Jurkat, Clone E6-1 (cell line): ENCODE measurements at regions not wholly inside any gene's neighbourhood (a gene's known extent, or its start where the extent isn't known, plus 50 kb on each side); places are given as distances from the start of the nearest gene placed in this dataset.
"Not testable (repeated sequence)": the region's sequence is repeated elsewhere in the genome, so short reads cannot be mapped to it uniquely, and the experiment has no call there.

Source experiments
- DNase-seq: peaks from one replicate; pipeline ENCODE4 v3.0.0-alpha.2; 2011; ENCODE audit warnings: low read depth, low spot score
- H3K4me3 ChIP-seq: 2 replicates; pipeline ENCODE4 v1.5.1; 2011; ENCODE audit warnings: mild to moderate bottlenecking, low read length, control low read depth, moderate library complexity

- no peak for DNase-seq
- no peak overlapping the region for H3K4me3 ChIP-seq
Measured at GRCh38 chr15:87648278-87648677, 608.3 kb downstream of the NTRK3 start.

GRCh38 chr15:87645723-87646122, 610.8 kb downstream of the NTRK3 start:
- no peak overlapping the region for H3K4me3 ChIP-seq
- DNase-seq = no peak

GRCh38 chr15:87642997-87643396, 613.5 kb downstream of the NTRK3 start:
- not testable (repeated sequence) for H3K4me3 ChIP-seq, DNase-seq

GRCh38 chr15:87639305-87640011, 617.1 kb downstream of the NTRK3 start:
- no peak for DNase-seq
- no peak overlapping the region for H3K4me3 ChIP-seq

GRCh38 chr15:87638554-87639083, 617.9 kb downstream of the NTRK3 start:
- no peak for DNase-seq
- H3K4me3 ChIP-seq = no peak overlapping the region

- H3K4me3 ChIP-seq = no peak overlapping the region
- no peak for DNase-seq
Measured at GRCh38 chr15:87634361-87634760, 622.2 kb downstream of the NTRK3 start.

- no peak for DNase-seq
- H3K4me3 ChIP-seq = no peak overlapping the region
Measured at GRCh38 chr15:87633525-87633924, 623.0 kb downstream of the NTRK3 start.

- DNase-seq = no peak
- no peak overlapping the region for H3K4me3 ChIP-seq
Measured at GRCh38 chr15:87632364-87632763, 624.2 kb downstream of the NTRK3 start.

- DNase-seq = no peak
- H3K4me3 ChIP-seq = no peak overlapping the region
Measured at GRCh38 chr15:87631775-87632174, 624.8 kb downstream of the NTRK3 start.

GRCh38 chr15:87631093-87631492, 625.4 kb downstream of the NTRK3 start:
- DNase-seq = no peak

GRCh38 chr15:87628311-87628710, 628.2 kb downstream of the NTRK3 start:
- DNase-seq = no peak

More at GRCh38 chr15:87631093-87631492, 625.4 kb downstream of the NTRK3 start:
- H3K4me3 ChIP-seq = no peak overlapping the region

GRCh38 chr15:87626860-87627259, 629.7 kb downstream of the NTRK3 start:
- DNase-seq = no peak

More at GRCh38 chr15:87628311-87628710, 628.2 kb downstream of the NTRK3 start:
- no peak overlapping the region for H3K4me3 ChIP-seq

GRCh38 chr15:87623832-87624231, 632.7 kb downstream of the NTRK3 start:
- H3K4me3 ChIP-seq = no peak overlapping the region
- DNase-seq = peak; percentile 53

More at GRCh38 chr15:87626860-87627259, 629.7 kb downstream of the NTRK3 start:
- H3K4me3 ChIP-seq = no peak overlapping the region

- no peak for DNase-seq
Measured at GRCh38 chr15:87620393-87620792, 636.1 kb downstream of the NTRK3 start.

GRCh38 chr15:87619161-87619960, 637.2 kb downstream of the NTRK3 start:
- no peak for DNase-seq
- no peak overlapping the region for H3K4me3 ChIP-seq

More at GRCh38 chr15:87620393-87620792, 636.1 kb downstream of the NTRK3 start:
- H3K4me3 ChIP-seq = no peak overlapping the region

GRCh38 chr15:87618203-87618725, 638.3 kb downstream of the NTRK3 start:
- no peak overlapping the region for H3K4me3 ChIP-seq
- no peak for DNase-seq

GRCh38 chr15:87614704-87615103, 641.8 kb downstream of the NTRK3 start:
- no peak overlapping the region for H3K4me3 ChIP-seq
- no peak for DNase-seq

GRCh38 chr15:87610366-87610765, 646.2 kb downstream of the NTRK3 start:
- H3K4me3 ChIP-seq = no peak overlapping the region
- DNase-seq = no peak

GRCh38 chr15:87609894-87610293, 646.6 kb downstream of the NTRK3 start:
- DNase-seq = no peak
- H3K4me3 ChIP-seq = no peak overlapping the region

- no peak overlapping the region for H3K4me3 ChIP-seq
- DNase-seq = no peak
Measured at GRCh38 chr15:87609474-87609873, 647.1 kb downstream of the NTRK3 start.
